Pons (tissue), 1 donor: ENCODE measurements at regions not wholly inside any gene's neighbourhood (a gene's known extent, or its start where the extent isn't known, plus 50 kb on each side); places are given as distances from the start of the nearest gene placed in this dataset.
"Not testable (repeated sequence)": the region's sequence is repeated elsewhere in the genome, so short reads cannot be mapped to it uniquely, and the experiment has no call there.

Source experiments
- DNase-seq: peaks from one replicate; pipeline ENCODE4 v3.0.0-alpha.2; 2016; ENCODE audit warnings: low spot score

DNA sequence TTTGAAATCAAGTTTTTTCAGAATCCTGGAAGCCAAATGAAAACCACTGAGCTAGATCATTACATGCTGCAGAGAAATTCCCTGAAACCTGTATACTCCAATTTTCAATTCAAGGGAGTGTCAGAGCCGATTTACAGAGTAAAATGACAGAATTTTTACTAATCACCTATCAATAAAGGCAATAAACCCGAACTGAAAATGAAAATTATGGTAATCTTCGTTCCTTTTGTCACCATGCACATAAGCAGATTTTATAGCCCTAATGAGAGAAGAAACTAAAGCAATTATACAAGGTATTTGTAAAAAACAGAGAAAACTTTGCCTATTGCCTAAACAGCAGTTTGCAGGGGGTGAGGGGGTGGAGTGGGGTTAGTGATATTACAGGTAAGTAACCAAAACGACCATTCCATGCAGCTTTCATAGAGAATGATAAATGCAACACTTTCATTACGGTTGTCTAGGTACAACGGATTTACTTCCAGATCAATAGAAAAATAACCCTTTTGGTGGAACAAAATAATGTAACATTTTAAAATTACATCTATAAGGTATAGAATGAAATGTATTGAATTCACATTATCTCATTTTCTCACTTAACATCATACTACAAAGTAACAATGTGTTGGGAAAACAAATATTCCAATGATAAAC is 115.2 kb upstream of the BEND6 start:
- DNase-seq: peak; percentile 39

DNA sequence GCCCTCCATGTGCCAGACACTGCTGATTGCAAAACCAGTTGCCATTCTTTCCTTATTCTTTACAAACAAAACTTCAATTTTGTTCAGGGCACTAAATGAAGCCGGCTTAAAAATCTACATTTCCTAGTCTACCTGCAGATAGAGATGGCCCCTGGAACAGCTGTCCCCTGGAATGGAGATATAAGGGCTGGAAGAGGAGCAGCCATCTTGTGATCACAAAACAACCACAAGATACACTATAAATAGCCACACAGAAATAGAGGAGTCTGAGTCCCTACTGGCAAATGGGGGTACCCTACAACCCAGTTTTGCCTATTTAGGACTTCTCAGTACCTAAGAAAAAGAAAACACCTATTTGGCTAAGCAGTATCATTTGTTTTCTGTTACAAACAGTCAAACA is 115.9 kb upstream of the BEND6 start:
- no peak for DNase-seq

DNA sequence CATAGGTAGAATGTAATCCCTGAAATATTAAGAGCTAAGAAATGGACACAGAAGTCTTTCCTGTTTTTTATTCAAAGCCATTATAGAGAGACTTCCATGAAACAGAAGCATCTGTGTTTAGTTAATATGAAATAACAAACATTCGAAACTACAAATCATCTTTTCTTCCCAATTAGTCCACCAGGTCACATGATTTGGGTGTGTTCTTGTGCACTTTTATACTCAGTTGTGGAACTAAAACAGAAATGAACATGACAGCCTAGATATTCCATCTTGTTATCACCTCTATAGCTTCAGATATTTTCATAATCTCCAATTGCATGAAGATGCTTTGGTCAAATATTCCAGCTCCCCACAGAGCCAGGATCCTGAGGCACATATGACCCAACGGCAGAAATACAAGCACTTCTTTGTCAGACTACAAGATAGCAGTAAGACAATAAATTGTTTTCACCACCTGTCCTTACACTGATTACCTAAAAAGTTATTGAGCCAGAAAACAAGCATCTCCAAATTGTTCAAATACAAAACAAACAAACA is 116.8 kb upstream of the BEND6 start:
- DNase-seq: peak; percentile 78

DNA sequence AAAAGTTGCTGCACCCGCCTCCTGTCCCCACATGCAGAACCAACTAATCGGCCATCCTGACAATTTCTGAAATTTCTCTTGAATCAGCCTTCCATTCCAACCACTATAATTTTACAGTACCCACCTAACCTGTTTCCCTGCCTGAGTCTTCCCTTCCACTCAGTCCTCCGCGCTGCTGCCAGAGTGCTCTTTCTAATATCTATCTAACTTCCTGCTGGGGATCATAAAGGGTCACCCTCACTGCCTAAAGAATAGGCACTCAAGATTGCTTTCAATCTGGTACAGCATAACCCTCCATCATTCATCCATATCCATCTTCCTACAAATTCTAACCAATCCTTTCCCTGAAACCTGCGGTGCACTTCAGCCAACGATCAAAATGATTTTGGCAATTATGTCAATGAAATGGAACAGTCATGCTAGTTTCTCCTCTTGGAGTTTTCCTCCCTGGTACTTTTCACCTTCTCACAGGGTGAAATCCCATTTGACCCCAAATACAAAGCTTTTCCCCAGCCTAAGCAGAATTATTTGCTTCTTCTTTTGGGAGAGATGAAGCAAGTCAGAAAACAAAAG is 117.5 kb upstream of the BEND6 start:
- no peak for DNase-seq

GRCh38 chr6:56835612-56836011 is 119.3 kb upstream of the BEND6 start:
- DNase-seq: no peak

- DNase-seq: no peak
Measured at GRCh38 chr6:56833873-56834272, 121.0 kb upstream of the BEND6 start.

DNA sequence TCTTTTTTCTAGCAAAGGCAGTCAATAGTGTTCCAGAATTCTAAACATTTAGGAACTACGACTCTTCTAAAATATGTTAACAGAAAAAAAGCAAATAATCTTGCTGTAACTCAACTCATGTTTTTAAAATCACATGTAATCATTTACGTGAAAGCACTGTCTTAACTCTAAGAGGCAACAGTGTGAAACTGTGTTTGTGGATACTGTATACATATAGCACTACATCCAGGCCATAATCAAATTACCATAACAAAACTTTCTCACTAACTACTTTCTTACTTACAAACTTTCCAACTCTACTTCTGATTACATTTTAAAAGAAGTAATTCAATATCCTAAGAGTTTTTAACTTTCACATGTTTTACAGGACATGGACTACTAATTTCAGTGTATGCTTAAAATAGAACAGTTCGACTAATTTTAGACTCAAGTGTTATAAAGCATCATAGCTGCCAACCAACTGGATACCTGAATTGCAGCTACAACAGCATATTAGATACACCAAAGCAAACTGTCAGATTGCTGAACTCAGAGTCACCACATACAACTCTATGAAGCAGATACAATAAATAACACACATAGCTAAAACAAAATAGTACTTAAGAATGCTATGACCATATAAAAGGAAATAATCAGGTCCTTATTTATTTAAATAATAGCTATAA is 121.6 kb upstream of the BEND6 start:
- DNase-seq: no peak

- no peak for DNase-seq
Measured at GRCh38 chr6:56832225-56832624, 122.7 kb upstream of the BEND6 start.

DNA sequence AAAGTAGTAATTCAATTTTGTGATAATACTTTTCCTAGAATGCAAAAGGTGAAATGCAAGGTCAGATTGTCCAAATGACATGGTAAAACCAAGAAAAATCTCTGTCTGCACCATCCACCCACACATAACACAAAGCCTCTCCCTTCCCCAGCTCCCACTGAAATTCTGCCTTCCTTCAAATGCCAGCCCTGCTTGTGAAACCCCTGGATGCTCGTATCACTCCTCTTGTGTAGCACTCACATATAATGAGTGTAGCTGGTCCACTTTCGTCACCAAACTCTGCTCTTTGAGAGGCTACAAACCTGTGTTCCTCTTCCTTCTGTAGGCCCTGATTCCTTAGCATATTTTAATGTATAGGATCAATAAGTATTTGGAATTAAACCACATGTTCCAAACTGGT is 123.6 kb upstream of the BEND6 start:
- no peak for DNase-seq

DNA sequence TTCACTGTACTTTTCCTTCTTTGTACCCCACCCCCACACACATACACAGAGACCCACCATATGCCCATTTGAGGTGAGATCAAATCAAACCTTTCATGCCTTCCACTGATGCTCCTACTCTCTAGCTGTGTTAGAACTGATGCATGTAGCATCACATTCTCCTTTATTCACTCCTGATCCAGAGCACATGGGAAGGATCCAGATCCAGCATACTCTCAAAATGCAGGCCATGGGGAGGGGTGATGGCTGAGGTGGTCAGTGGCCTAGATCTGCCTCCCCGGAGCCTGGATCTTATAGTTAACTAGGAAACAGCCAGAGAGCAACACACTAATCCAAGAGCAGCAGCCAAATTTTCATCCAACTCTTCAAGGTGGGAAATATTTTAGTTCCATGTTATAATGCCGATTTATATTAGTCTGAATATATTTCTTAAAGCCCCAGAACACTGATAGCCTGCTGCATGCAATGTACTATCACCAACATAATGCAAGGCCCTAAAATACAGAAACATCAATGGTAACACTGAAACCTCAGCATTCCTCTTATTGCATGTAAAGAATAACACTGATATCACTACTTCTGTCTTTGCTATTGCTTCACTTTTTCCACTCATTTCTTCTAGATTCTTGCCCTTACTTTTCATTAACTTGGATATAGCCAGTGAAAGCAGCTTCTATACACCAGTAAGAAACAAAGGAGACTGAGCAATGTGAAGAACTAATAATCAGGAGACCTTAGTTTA is 126.8 kb upstream of the BEND6 start:
- DNase-seq: no peak

DNA sequence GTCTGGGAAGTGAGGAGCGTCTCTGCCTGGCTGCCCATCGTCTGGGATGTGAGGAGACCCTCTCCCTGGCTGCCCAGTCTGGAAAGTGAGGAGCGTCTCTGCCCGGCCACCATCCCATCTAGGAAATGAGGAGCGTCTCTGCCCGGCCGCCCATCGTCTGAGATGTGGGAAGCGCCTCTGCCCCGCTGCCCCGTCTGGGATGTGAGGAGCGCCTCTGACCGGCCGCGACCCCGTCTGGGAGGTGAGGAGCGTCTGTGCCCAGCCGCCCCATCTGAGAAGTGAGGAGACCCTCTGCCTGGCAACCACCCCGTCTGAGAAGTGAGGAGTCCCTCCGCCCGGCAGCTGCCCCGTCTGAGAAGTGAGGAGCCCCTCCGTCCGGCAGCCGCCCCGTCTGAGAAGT is 130.5 kb upstream of the BEND6 start:
- DNase-seq: not testable (repeated sequence)

DNA sequence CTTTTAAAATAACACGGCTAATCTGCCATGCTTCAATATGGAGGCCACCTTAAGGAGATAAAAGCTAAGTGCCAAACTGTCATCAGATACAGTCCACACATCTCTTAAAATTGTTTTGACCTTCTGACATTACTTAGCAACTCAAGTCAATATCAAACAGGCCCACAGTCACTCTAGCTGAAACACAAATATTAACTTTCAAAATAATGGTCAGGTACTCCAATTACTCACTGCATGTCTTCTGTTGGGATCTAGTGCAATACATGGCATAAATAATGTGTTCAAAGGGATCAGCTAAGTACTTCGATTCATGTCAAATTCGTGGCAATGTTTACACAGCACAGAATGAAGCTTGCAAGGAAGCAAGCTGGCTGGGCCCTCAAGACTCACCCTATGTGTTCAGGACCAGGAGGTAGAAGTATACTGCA is 133.9 kb upstream of the BEND6 start:
- peak; percentile 40 for DNase-seq

DNA sequence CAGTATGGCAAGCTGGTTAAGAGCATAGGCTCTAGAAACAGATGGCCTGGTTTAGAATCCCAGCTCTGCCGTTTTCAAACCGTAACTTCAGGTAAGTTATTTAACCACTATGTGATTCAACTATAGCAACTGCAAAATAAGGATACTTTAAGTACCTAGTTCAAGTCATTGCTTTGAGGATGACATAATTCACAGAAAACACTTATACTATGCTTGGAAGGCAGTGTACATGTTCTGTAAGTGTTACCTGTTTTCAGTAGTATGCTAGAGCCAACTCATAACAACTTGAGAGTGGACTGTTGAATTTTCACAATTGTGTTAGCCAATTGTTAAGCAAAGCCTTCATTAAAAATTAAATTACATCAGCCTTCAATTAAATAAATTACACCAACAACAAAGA is 134.8 kb upstream of the BEND6 start:
- no peak for DNase-seq

- DNase-seq: peak; percentile 91
Measured at GRCh38 chr6:56819604-56820003, 135.3 kb upstream of the BEND6 start.

GRCh38 chr6:56816370-56816769 is 138.5 kb upstream of the BEND6 start:
- peak; percentile 52 for DNase-seq

DNA sequence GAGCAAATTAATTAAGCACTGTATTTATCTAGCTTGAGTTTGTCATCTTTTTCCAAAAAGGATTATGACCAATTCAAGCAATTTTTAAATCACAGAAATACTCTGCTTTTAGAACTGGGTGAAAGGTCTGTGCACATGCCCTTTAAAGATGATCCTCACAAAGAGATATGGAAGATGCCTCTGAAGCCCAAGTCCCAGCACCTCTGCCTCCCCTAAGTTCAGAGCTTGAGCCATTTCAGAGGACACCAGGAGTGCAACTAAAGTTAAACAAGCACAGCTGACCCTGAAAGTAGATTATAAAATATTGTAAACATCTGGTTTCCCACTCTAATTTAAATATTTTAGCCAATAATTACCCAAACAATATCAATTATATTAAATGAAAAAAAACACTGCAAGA is 139.5 kb upstream of the BEND6 start:
- DNase-seq: no peak

- DNase-seq: peak; percentile 39
Measured at GRCh38 chr6:56814802-56815201, 140.1 kb upstream of the BEND6 start.

- peak; percentile 56 for DNase-seq
Measured at GRCh38 chr6:56814308-56814707, 140.6 kb upstream of the BEND6 start.

DNA sequence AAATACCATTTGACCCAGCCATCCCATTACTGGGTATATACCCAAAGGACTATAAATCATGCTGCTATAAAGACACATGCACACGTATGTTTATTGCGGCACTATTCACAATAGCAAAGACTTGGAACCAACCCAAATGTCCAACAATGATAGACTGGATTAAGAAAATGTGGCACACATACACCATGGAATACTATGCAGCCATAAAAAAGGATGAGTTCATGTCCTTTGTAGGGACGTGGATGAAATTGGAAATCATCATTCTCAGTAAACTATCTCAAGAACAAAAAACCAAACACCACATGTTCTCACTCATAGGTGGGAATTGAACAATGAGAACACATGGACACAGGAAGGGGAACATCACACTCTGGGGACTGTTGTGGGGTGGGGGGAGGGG is 142.1 kb upstream of the BEND6 start:
- DNase-seq: not testable (repeated sequence)

DNA sequence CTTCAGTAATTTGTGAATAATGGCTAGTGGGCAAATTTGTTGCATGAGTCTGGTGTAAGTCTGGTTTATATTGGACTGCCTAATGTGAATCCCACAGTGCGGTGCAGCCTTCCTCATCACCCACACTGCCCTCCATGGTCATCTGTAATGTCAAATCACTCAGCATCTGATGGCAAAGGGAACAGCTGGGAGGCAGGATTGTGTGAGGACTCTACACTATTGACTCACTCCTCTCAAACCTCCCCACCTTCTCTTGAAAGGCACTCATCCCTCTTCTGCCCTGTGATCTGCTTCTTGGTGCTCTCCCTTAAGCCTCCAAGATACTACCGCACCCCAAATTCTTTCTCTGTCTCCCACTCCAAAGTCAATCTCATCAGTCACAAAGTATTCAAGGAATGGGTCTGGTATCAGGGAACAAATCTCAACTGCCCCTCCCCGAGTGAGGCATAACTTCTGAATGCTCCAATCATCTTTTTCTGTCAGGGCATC is 146.0 kb upstream of the BEND6 start:
- DNase-seq: peak; percentile 58

DNA sequence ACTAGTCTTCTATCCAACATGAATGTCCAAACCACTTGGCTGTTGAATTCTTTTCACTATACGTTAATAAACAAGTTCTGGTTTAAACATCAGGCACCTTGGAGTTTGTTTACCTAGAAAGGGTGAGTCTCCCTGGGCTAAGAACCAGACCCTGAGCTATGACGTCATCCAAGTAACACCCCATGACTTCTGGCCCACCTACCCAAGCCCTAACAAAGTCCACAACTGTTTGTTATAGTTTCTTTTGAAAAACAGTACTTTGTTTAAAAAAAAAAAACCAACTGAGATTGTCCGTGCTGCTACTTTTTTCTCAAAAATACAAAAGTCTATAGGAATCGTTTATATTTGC is 146.9 kb upstream of the BEND6 start:
- no peak for DNase-seq

- DNase-seq: no peak
Measured at GRCh38 chr6:56807326-56807988, 147.4 kb upstream of the BEND6 start.
